Spleen (tissue), 7 donors: ENCODE measurements at regions not wholly inside any gene's neighbourhood (a gene's known extent, or its start where the extent isn't known, plus 50 kb on each side); places are given as distances from the start of the nearest gene placed in this dataset.

Experiments used
- CTCF ChIP-seq, 11 experiments: fragments of 200-600 bp in 7 of 11; fragments of 450-650 bp in 4 of 11; sonication (generic) in 4 of 11; IDR thresholded peaks in 8 of 11; conservative IDR thresholded peaks in 3 of 11; 1 replicate in 7 of 11; 2 replicates in 4 of 11; pipeline versions ENCODE4 v1.4.0 to v1.8.0; 2016 to 2021; ENCODE audit warnings: antibody characterized with exemption in 11 of 11, inconsistent platforms in 4 of 11, mild to moderate bottlenecking in 1 of 11
- POLR2A ChIP-seq, 3 donors: fragments of 450-650 bp; IDR thresholded peaks; one replicate each; pipeline ENCODE4 v1.5.1; 2017; ENCODE audit warnings: antibody characterized with exemption in 3 of 3, mild to moderate bottlenecking in 1 of 3
- POLR2AphosphoS5 ChIP-seq, 3 donors: sonication (generic); formaldehyde crosslinking; IDR thresholded peaks; one replicate each; pipeline ENCODE4 v1.5.1; 2017; ENCODE audit warnings: antibody characterized with exemption in 3 of 3
- donor health status: DM: no; HTN: no; CAD: no; lungs with moderate emphysema.
- donor health status: DM: no; HTN: no; CAD: no.
- donor health status: DM: no; HTN: no; CAD: no.

- TF ChIP-seq CTCF (IDR thresholded peaks at IDR 0.05 in 8 of 11, conservative IDR thresholded peaks at IDR 0.05 in 3 of 11) = no peak
- no peak for TF ChIP-seq POLR2A (IDR thresholded peaks at IDR 0.05)
- TF ChIP-seq POLR2AphosphoS5 (IDR thresholded peaks at IDR 0.05) = no peak
Observed at GRCh38 chr2:22855081-22855480, 529.9 kb upstream of the KLHL29 start.
